Liver (tissue), 8 donors: ENCODE measurements at regions not wholly inside any gene's neighbourhood (a gene's known extent, or its start where the extent isn't known, plus 50 kb on each side); places are given as distances from the start of the nearest gene placed in this dataset.

ENCODE experiments used
- DNase-seq: peaks from one replicate; pipeline ENCODE4 v3.0.0-alpha.2; 2017; ENCODE audit warnings: low spot score
- H3K27ac ChIP-seq, 2 donors: one replicate each; pipeline ENCODE4 v1.7.0; 2013; ENCODE audit warnings: inconsistent platforms in 2 of 2, low read length in 2 of 2, control low read depth in 1 of 2, low read depth in 1 of 2, mild to moderate bottlenecking in 1 of 2
- H3K27me3 ChIP-seq, 4 donors: one replicate each; pipeline versions ENCODE4 v1.6.1 to v1.7.0; 2013; ENCODE audit warnings: low read length in 3 of 4, inconsistent platforms in 1 of 4, mild to moderate bottlenecking in 1 of 4, moderate library complexity in 1 of 4; ENCODE audit not compliant: control insufficient read depth in 4 of 4, insufficient read depth in 4 of 4
- H3K36me3 ChIP-seq, 4 donors: one replicate each; pipeline versions ENCODE4 v1.6.1 to v1.7.0; 2013; ENCODE audit warnings: low read length in 3 of 4, mild to moderate bottlenecking in 3 of 4, low read depth in 1 of 4, moderate library complexity in 1 of 4; ENCODE audit not compliant: control insufficient read depth in 4 of 4, insufficient read depth in 3 of 4
- H3K4me1 ChIP-seq, 4 donors: one replicate each; pipeline versions ENCODE4 v1.6.1 to v1.7.0; 2013; ENCODE audit warnings: low read length in 3 of 4, mild to moderate bottlenecking in 3 of 4, moderate library complexity in 1 of 4; ENCODE audit not compliant: control insufficient read depth in 4 of 4, insufficient read depth in 4 of 4
- H3K4me3 ChIP-seq, 3 donors: one replicate each; pipeline versions ENCODE4 v1.6.1 to v1.7.0; 2013; ENCODE audit warnings: low read length in 3 of 3, control low read depth in 1 of 3, low read depth in 1 of 3, mild to moderate bottlenecking in 1 of 3
- H3K9ac ChIP-seq, 2 donors: one replicate each; pipeline ENCODE4 v1.7.0; 2013; ENCODE audit warnings: low read length in 2 of 2, mild to moderate bottlenecking in 2 of 2, moderate library complexity in 2 of 2, control low read depth in 1 of 2, low read depth in 1 of 2
- H3K9me3 ChIP-seq, 4 donors: one replicate each; pipeline versions ENCODE4 v1.6.1 to v1.7.0; 2013; ENCODE audit warnings: low read length in 3 of 4; ENCODE audit not compliant: control insufficient read depth in 4 of 4
- ATF3 ChIP-seq: IDR thresholded peaks from 2 replicates; pipeline ENCODE4 v1.6.1; 2016; ENCODE audit warnings: antibody characterized with exemption
- CTCF ChIP-seq: fragments of 150-350 bp; IDR thresholded peaks from 2 replicates; pipeline ENCODE4 v1.5.1; 2017; ENCODE audit warnings: improper control_type of control experiment, low read depth, low read length; ENCODE audit not compliant: missing input control
- EGR1 ChIP-seq, 2 donors: IDR thresholded peaks; 2 replicates each; pipeline ENCODE4 v1.6.1; 2016 to 2018; ENCODE audit warnings: antibody characterized with exemption in 2 of 2, low read depth in 2 of 2
- FOXA1 ChIP-seq: IDR thresholded peaks from 2 replicates; pipeline ENCODE4 v1.6.1; 2016; ENCODE audit warnings: antibody characterized with exemption
- FOXA2 ChIP-seq: IDR thresholded peaks from 2 replicates; pipeline ENCODE4 v1.6.1; 2016; ENCODE audit warnings: antibody characterized with exemption
- GABPA ChIP-seq, 2 donors: IDR thresholded peaks in 1 of 2; conservative IDR thresholded peaks in 1 of 2; 2 replicates each; pipeline ENCODE4 v1.6.1; 2016; ENCODE audit warnings: antibody characterized with exemption in 2 of 2, mild to moderate bottlenecking in 1 of 2, moderate library complexity in 1 of 2
- HNF4A ChIP-seq, 2 donors: conservative IDR thresholded peaks; 2 replicates each; pipeline ENCODE4 v1.6.1; 2016; ENCODE audit warnings: antibody characterized with exemption in 2 of 2, mild to moderate bottlenecking in 2 of 2
- HNF4G ChIP-seq: IDR thresholded peaks from 2 replicates; pipeline ENCODE4 v1.6.1; 2016; ENCODE audit warnings: antibody characterized with exemption
- JUND ChIP-seq, 2 donors: IDR thresholded peaks; 2 replicates each; pipeline ENCODE4 v1.6.1; 2016; ENCODE audit warnings: antibody characterized with exemption in 2 of 2
- NR2F2 ChIP-seq: IDR thresholded peaks from 2 replicates; pipeline ENCODE4 v1.6.1; 2016; ENCODE audit warnings: antibody characterized with exemption
- RAD21 ChIP-seq, 2 donors: IDR thresholded peaks; 2 replicates each; pipeline ENCODE4 v1.6.1; 2016; ENCODE audit warnings: antibody characterized with exemption in 2 of 2, mild to moderate bottlenecking in 2 of 2
- SP1 ChIP-seq: IDR thresholded peaks from 2 replicates; pipeline ENCODE4 v1.6.1; 2018; ENCODE audit warnings: antibody characterized with exemption, mild to moderate bottlenecking
- TAF1 ChIP-seq: conservative IDR thresholded peaks from 2 replicates; pipeline ENCODE4 v1.6.1; 2016; ENCODE audit warnings: antibody characterized with exemption, mild to moderate bottlenecking
- YY1 ChIP-seq: IDR thresholded peaks from 2 replicates; pipeline ENCODE4 v1.6.1; 2016; ENCODE audit warnings: antibody characterized with exemption, mild to moderate bottlenecking
- WGBS: extraction: QIAGEN DNeasy Blood & Tissue Kit; methylation state at CpG from one replicate; pipeline ENCODE4 v1.1.7; 2013; 5-methylcytosine and 5-hydroxymethylcytosine counted together
- TF ChIP-seq, protein P1 (sequence below): IDR thresholded peaks from 2 replicates; pipeline ENCODE4 v1.6.1; 2016; ENCODE audit warnings: antibody characterized with exemption, mild to moderate bottlenecking
- TF ChIP-seq, protein P2 (sequence below): IDR thresholded peaks from 2 replicates; pipeline ENCODE4 v1.6.1; 2016; ENCODE audit warnings: antibody characterized with exemption
- TF ChIP-seq, protein P3 (sequence below): IDR thresholded peaks from 2 replicates; pipeline ENCODE4 v1.6.1; 2016; ENCODE audit warnings: antibody characterized with exemption
- donor health status: healthy.
- donor health status: healthy.
- donor health status: healthy.
- donor health status: healthy.
- donor health status: healthy.

- Histone ChIP-seq H3K36me3 (no peaks in the 10 kb centered on the region), H3K27me3 (no peaks in the 10 kb centered on the region), H3K4me1 (no peaks in the 10 kb centered on the region), H3K4me3 (no peak overlapping the region), H3K9ac (no peak overlapping the region), H3K27ac (no peak overlapping the region), H3K9me3 (no peaks in the 10 kb centered on the region)
- DNase-seq: no peak
- TF ChIP-seq TAF1: no peak
- no peak for TF ChIP-seq YY1
- no peak for TF ChIP-seq GABPA (IDR thresholded peaks at IDR 0.05 in 1 of 2, conservative IDR thresholded peaks at IDR 0.05 in 1 of 2)
- no peak for TF ChIP-seq NR2F2
- TF ChIP-seq, protein P1, sequence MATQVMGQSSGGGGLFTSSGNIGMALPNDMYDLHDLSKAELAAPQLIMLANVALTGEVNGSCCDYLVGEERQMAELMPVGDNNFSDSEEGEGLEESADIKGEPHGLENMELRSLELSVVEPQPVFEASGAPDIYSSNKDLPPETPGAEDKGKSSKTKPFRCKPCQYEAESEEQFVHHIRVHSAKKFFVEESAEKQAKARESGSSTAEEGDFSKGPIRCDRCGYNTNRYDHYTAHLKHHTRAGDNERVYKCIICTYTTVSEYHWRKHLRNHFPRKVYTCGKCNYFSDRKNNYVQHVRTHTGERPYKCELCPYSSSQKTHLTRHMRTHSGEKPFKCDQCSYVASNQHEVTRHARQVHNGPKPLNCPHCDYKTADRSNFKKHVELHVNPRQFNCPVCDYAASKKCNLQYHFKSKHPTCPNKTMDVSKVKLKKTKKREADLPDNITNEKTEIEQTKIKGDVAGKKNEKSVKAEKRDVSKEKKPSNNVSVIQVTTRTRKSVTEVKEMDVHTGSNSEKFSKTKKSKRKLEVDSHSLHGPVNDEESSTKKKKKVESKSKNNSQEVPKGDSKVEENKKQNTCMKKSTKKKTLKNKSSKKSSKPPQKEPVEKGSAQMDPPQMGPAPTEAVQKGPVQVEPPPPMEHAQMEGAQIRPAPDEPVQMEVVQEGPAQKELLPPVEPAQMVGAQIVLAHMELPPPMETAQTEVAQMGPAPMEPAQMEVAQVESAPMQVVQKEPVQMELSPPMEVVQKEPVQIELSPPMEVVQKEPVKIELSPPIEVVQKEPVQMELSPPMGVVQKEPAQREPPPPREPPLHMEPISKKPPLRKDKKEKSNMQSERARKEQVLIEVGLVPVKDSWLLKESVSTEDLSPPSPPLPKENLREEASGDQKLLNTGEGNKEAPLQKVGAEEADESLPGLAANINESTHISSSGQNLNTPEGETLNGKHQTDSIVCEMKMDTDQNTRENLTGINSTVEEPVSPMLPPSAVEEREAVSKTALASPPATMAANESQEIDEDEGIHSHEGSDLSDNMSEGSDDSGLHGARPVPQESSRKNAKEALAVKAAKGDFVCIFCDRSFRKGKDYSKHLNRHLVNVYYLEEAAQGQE: no peak
- TF ChIP-seq EGR1 (IDR thresholded peaks at IDR 0.05; ENCODE audit: low read depth in 2 of 2): no peak
- no peak for TF ChIP-seq JUND (IDR thresholded peaks at IDR 0.05)
Measured at GRCh38 chr18:42578792-42579191, 536.7 kb downstream of the RIT2 start.

DNA sequence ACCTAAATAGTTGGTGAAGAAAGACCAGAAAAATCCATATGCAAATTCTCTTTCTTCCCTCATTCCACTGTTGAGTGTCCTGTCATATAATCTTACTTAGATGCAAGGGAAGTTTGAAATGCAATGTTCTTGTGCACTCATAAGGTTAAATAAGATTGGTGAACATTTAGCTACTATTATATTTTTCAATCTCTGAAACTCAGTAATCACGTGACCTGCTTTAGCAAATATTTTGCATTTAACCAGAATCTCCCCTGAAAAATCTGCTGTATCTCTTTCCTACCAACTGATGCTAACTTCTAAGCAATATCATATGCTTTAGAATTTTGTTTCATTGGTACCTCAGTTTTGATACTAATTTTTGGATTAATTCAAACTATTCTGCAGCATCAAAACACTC, 533.2 kb downstream of the RIT2 start:
- DNase-seq: no peak
- Histone ChIP-seq H3K9ac (no peak overlapping the region), H3K4me3 (no peak overlapping the region), H3K36me3 (no peaks in the 10 kb centered on the region), H3K27ac (no peak overlapping the region), H3K27me3 (no peaks in the 10 kb centered on the region), H3K9me3 (no peaks in the 10 kb centered on the region), H3K4me1 (no peaks in the 10 kb centered on the region)
- TF ChIP-seq HNF4A (conservative IDR thresholded peaks at IDR 0.05): no peak
- 90% methylated on average over 1 of the region's 1 CpG for WGBS

GRCh38 chr18:42583283-42583731, 532.2 kb downstream of the RIT2 start:
- Histone ChIP-seq H3K27me3 (no peaks in the 10 kb centered on the region), H3K27ac (no peak overlapping the region), H3K9me3 (no peaks in the 10 kb centered on the region), H3K4me3 (no peak overlapping the region), H3K36me3 (no peaks in the 10 kb centered on the region), H3K9ac (no peak overlapping the region), H3K4me1 (no peaks in the 10 kb centered on the region)
- 80% methylated on average over 1 of the region's 1 CpG for WGBS
- no peak for DNase-seq
- TF ChIP-seq YY1 (peak; percentile 75), ATF3 (no peak), CTCF (no peak), JUND (IDR thresholded peaks at IDR 0.05) (no peak), HNF4G (no peak), NR2F2 (no peak), EGR1 (IDR thresholded peaks at IDR 0.05; ENCODE audit: low read depth in 2 of 2) (peak; percentile 55 to 82), RAD21 (IDR thresholded peaks at IDR 0.05) (peak; percentile 6 to 9), HNF4A (conservative IDR thresholded peaks at IDR 0.05) (peak in 1 of 2 donors; percentile 48), SP1 (peak; percentile 29), TAF1 (no peak), FOXA2 (peak; percentile 87), GABPA (IDR thresholded peaks at IDR 0.05 in 1 of 2, conservative IDR thresholded peaks at IDR 0.05 in 1 of 2) (no peak), FOXA1 (peak; percentile 47)
- TF ChIP-seq, protein P2, sequence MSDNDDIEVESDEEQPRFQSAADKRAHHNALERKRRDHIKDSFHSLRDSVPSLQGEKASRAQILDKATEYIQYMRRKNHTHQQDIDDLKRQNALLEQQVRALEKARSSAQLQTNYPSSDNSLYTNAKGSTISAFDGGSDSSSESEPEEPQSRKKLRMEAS: peak; percentile 35
- TF ChIP-seq, protein P3, sequence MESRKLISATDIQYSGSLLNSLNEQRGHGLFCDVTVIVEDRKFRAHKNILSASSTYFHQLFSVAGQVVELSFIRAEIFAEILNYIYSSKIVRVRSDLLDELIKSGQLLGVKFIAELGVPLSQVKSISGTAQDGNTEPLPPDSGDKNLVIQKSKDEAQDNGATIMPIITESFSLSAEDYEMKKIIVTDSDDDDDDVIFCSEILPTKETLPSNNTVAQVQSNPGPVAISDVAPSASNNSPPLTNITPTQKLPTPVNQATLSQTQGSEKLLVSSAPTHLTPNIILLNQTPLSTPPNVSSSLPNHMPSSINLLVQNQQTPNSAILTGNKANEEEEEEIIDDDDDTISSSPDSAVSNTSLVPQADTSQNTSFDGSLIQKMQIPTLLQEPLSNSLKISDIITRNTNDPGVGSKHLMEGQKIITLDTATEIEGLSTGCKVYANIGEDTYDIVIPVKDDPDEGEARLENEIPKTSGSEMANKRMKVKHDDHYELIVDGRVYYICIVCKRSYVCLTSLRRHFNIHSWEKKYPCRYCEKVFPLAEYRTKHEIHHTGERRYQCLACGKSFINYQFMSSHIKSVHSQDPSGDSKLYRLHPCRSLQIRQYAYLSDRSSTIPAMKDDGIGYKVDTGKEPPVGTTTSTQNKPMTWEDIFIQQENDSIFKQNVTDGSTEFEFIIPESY: peak; percentile 14
- TF ChIP-seq, protein P1: peak; percentile 16
